ENCODE measurements at regions not wholly inside any gene's neighbourhood (a gene's known extent, or its start where the extent isn't known, plus 50 kb on each side); places are given as distances from the start of the nearest gene placed in this dataset.

DNA sequence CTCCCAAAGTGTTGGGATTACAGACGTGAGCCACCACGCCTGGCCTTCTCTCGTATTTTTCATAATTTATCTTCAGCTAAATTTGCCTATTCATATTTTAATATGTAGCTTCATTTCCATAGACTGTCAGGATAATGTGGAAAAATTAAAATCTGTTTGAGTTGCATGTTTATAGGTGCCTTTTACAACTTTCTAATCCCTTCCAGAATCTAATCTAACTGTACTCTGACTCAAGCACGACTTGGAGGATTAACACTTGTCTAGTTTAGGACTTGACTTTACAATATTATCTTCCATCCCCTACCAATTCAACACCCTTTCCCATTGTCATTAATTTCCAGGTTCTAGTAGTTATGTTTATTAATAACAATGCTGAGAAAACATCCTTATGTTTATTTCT is 1761.5 kb downstream of the MAT2B start:
- TF ChIP-seq, protein P1, sequence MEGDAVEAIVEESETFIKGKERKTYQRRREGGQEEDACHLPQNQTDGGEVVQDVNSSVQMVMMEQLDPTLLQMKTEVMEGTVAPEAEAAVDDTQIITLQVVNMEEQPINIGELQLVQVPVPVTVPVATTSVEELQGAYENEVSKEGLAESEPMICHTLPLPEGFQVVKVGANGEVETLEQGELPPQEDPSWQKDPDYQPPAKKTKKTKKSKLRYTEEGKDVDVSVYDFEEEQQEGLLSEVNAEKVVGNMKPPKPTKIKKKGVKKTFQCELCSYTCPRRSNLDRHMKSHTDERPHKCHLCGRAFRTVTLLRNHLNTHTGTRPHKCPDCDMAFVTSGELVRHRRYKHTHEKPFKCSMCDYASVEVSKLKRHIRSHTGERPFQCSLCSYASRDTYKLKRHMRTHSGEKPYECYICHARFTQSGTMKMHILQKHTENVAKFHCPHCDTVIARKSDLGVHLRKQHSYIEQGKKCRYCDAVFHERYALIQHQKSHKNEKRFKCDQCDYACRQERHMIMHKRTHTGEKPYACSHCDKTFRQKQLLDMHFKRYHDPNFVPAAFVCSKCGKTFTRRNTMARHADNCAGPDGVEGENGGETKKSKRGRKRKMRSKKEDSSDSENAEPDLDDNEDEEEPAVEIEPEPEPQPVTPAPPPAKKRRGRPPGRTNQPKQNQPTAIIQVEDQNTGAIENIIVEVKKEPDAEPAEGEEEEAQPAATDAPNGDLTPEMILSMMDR (IDR thresholded peaks at IDR 0.05; ENCODE audit: insufficient read depth, low read length, poor library complexity, severe bottlenecking): no peak
- Histone ChIP-seq H3K4me3 (ENCODE audit: low read depth, low read length) (no peak overlapping the region), H3K27me3 (ENCODE audit: control insufficient read depth, insufficient read depth, low read length) (no peaks in the 10 kb centered on the region), H3K36me3 (ENCODE audit: control insufficient read depth, insufficient read depth, low read length) (no peaks in the 10 kb centered on the region)
- no peak for DNase-seq (ENCODE audit: low read depth)

DNA sequence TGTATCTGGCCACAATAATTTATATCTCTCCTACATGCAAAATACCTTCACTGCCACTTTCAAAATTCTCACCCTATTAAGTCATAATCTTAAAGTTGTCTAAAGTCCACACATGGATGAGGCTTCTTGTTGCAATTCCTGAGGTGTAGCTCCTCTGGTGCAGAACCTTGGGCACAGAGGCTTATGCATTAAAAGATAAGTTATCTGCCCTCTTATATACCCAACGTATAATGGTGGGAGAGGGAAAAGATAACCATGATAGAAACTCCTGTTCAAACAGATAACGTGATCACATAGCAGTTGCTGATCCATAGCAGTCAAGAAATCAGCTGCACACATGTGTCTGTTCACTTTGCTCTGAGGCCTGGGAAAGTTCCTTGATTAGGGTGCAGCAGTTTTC is 1767.0 kb downstream of the MAT2B start:
- no peak for DNase-seq (ENCODE audit: low read depth)
- H3K4me3 ChIP-seq (ENCODE audit: low read depth, low read length): no peak overlapping the region
- TF ChIP-seq, protein P1 (IDR thresholded peaks at IDR 0.05; ENCODE audit: insufficient read depth, low read length, poor library complexity, severe bottlenecking): no peak
- no peaks in the 10 kb centered on the region for H3K36me3 ChIP-seq (ENCODE audit: control insufficient read depth, insufficient read depth, low read length)
- H3K27me3 ChIP-seq (ENCODE audit: control insufficient read depth, insufficient read depth, low read length): no peaks in the 10 kb centered on the region

DNA sequence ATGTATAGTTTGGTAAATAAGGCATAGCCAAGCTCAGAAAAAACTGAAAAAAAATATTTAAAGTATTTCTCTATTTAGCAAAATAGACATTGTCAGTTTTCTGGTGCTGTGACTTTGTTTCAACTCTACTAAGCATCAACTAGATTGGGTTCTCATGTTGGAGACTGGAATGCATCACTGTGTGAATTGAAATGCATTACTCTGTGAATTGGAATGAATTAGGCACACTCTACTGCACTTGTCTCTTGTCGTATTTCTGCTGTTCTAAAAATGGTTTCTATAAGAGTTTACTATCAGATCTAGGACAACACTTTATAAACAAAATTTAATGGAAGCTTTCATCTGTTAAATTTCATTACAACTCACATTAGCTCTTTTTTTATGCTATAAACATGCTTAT is 1772.2 kb downstream of the MAT2B start:
- Histone ChIP-seq H3K36me3 (ENCODE audit: control insufficient read depth, insufficient read depth, low read length) (no peaks in the 10 kb centered on the region), H3K27me3 (ENCODE audit: control insufficient read depth, insufficient read depth, low read length) (no peaks in the 10 kb centered on the region), H3K4me3 (ENCODE audit: low read depth, low read length) (no peak overlapping the region)
- TF ChIP-seq, protein P1 (IDR thresholded peaks at IDR 0.05; ENCODE audit: insufficient read depth, low read length, poor library complexity, severe bottlenecking): no peak
- no peak for DNase-seq (ENCODE audit: low read depth)

DNA sequence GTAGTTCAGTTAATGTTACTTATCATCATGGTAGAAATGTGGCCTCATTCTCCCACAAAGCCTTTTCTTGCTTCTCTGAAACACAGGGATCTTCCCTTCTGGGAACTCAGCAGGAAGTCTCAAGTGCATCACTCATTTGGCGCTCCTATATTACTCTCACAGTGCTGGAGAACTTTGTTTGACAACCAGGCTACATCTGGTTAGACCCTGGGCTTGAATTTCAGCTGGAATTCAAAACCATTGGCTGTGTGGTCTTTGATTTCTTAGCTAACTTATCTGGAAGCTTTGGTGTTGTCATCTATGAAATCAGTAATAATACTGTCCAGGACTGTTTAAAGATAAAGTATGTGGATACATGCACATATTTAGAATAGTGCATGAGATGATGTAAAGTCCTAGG is 1777.1 kb downstream of the MAT2B start:
- H3K4me3 ChIP-seq (ENCODE audit: low read depth, low read length): no peak overlapping the region
- no peaks in the 10 kb centered on the region for H3K27me3 ChIP-seq (ENCODE audit: control insufficient read depth, insufficient read depth, low read length)
- H3K36me3 ChIP-seq (ENCODE audit: control insufficient read depth, insufficient read depth, low read length): no peaks in the 10 kb centered on the region
- DNase-seq (ENCODE audit: low read depth): no peak
- TF ChIP-seq, protein P1 (IDR thresholded peaks at IDR 0.05; ENCODE audit: insufficient read depth, low read length, poor library complexity, severe bottlenecking): no peak

DNA sequence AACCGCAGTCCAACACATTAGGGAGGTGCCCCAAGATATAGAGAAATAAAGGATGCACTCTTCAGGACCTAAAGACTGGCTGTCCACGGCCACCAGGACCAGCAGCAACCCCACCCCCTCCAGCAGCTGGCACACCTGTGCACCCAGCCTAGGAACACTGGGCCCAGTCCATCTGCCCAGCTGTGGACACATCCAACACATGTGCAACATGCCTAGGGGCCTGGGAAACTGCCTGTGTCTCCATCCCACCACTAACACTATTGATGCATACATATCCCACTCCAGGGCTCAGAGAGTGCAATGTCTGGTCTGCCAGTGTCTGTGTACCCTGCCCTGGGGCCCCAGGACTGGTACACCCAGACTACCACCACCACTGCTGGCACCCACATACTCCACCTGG is 1781.3 kb downstream of the MAT2B start:
- Histone ChIP-seq H3K4me3 (ENCODE audit: low read depth, low read length) (no peak overlapping the region), H3K36me3 (ENCODE audit: control insufficient read depth, insufficient read depth, low read length) (no peaks in the 10 kb centered on the region), H3K27me3 (ENCODE audit: control insufficient read depth, insufficient read depth, low read length) (no peaks in the 10 kb centered on the region)
- DNase-seq (ENCODE audit: low read depth): no peak
- TF ChIP-seq, protein P1 (IDR thresholded peaks at IDR 0.05; ENCODE audit: insufficient read depth, low read length, poor library complexity, severe bottlenecking): no peak

DNA sequence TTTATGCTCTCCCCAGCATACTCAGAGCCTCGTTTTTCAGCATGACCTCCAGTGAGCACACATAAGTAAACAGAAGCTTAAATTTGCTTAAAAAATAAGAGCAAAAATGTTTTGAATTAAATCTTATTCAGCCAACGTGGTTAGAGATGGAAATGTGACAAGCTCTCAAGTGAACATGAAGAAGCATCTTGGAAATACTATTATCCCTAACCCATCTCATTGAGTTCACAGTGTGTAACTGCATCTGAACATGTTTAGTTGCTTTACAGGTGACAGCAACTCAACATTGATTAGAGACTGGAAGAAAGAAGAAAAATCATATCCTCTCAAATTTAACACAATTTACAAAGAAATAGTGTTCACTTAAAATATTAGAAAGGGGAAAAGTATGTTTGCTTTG is 1785.1 kb downstream of the MAT2B start:
- TF ChIP-seq, protein P1 (IDR thresholded peaks at IDR 0.05; ENCODE audit: insufficient read depth, low read length, poor library complexity, severe bottlenecking): no peak
- Histone ChIP-seq H3K36me3 (ENCODE audit: control insufficient read depth, insufficient read depth, low read length) (no peaks in the 10 kb centered on the region), H3K4me3 (ENCODE audit: low read depth, low read length) (no peak overlapping the region), H3K27me3 (ENCODE audit: control insufficient read depth, insufficient read depth, low read length) (no peaks in the 10 kb centered on the region)
- no peak for DNase-seq (ENCODE audit: low read depth)

All from kidney epithelial cell (primary cell).